ENCODE measurements at regions not wholly inside any gene's neighbourhood (a gene's known extent, or its start where the extent isn't known, plus 50 kb on each side); places are given as distances from the start of the nearest gene placed in this dataset.

DNA sequence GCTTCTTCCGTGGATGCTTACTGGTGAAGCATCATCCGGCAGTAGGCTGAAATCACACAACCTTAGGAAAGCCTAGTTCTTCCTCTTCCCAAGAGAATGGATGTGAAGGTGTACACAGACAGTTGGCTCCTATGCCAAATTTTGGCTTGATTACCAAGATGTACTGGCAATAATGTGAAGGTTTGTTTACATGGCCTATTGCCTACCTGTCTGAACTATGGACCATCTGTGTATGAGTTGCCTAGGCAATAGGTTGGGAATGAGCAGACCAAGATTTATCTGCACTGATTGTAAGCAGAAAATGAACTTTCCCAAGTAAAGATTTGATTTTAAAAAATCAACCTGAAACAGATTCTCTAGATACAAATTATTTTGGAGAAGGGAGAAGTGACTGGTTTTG lies 325.9 kb upstream of the SORCS1 start:
- TF ChIP-seq CTCF (conservative IDR thresholded peaks at IDR 0.05) (no peak), EZH2 (IDR thresholded peaks at IDR 0.05; ENCODE audit: low read depth) (no peak)

Data from PC-9 (cell line).